Thoracic aorta (tissue), 2 donors: ENCODE measurements at regions not wholly inside any gene's neighbourhood (a gene's known extent, or its start where the extent isn't known, plus 50 kb on each side); places are given as distances from the start of the nearest gene placed in this dataset.

ENCODE experiments used
- ATAC-seq: fragments of 150-250 bp; one replicate; pipeline ENCODE4 v1.8.0; 2017; ENCODE audit warnings: low read depth; ENCODE audit not compliant: insufficient number of reproducible peaks, low FRiP score
- DNase-seq: peaks from one replicate; pipeline ENCODE4 v3.0.0-alpha.2; 2020; ENCODE audit warnings: low spot score
- H3K27ac ChIP-seq, 2 donors: fragments of 200-600 bp; sonication (generic); 1 replicate in 1 of 2; 2 replicates in 1 of 2; pipeline ENCODE4 v1.5.1; 2016; ENCODE audit warnings: mild to moderate bottlenecking in 2 of 2, moderate library complexity in 2 of 2
- H3K27me3 ChIP-seq: fragments of 200-600 bp; sonication (generic); replicated peaks from 2 replicates; pipeline ENCODE4 v1.6.0; 2016; ENCODE audit warnings: mild to moderate bottlenecking; ENCODE audit not compliant: insufficient read depth
- H3K36me3 ChIP-seq: fragments of 200-600 bp; sonication (generic); one replicate; pipeline ENCODE4 v1.5.1; 2016
- H3K4me1 ChIP-seq, 2 donors: fragments of 200-600 bp; sonication (generic); 1 replicate in 1 of 2; 2 replicates in 1 of 2; pipeline versions ENCODE4 v1.5.1 to v1.6.0; 2016; ENCODE audit warnings: low read depth in 2 of 2, mild to moderate bottlenecking in 1 of 2; ENCODE audit not compliant: control insufficient read depth in 1 of 2
- H3K4me3 ChIP-seq: fragments of 200-600 bp; sonication (generic); 2 replicates; pipeline ENCODE4 v1.5.1; 2016; ENCODE audit warnings: mild to moderate bottlenecking
- H3K9me3 ChIP-seq: fragments of 200-600 bp; sonication (generic); 2 replicates; pipeline ENCODE4 v1.5.1; 2016
- CTCF ChIP-seq: fragments of 200-600 bp; sonication (generic); IDR thresholded peaks from one replicate; pipeline ENCODE4 v1.5.1; 2019; ENCODE audit warnings: antibody characterized with exemption

- ATAC-seq = no peak
- no peak for DNase-seq
- TF ChIP-seq CTCF = no peak
- no peaks in the 10 kb centered on the region for H3K4me1 ChIP-seq
- H3K9me3 ChIP-seq = no peaks in the 10 kb centered on the region
- no peak overlapping the region for H3K27ac ChIP-seq
- no peak overlapping the region for H3K4me3 ChIP-seq
- H3K36me3 ChIP-seq = no peaks in the 10 kb centered on the region
- no peaks in the 10 kb centered on the region for H3K27me3 ChIP-seq
Observed at GRCh38 chr12:124148481-124149273, 146.2 kb upstream of the RFLNA start.

DNA sequence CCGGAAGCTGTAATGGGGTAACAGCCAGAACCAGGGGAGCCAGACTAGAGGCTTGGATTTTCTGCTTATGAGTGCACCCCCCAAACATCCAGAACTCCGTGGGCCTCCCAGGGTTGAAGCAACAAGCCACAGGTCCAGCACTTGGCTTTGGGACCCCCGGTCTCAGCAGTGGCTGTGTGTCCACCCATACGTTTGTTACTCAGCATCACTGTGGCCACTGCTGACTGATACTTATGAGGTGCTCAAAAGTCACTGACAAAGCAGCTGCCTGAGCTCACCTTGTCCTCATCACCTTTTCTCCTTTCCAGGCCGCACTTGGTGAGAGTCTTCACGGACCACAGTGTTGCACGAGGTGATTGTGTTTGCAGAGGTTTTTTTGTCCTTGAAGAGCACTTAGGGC lies 145.6 kb upstream of the RFLNA start:
- DNase-seq (no peak), ATAC-seq (no peak)
- no peak for TF ChIP-seq CTCF
- Histone ChIP-seq H3K27me3 (no peaks in the 10 kb centered on the region), H3K4me3 (no peak overlapping the region), H3K36me3 (no peaks in the 10 kb centered on the region), H3K9me3 (no peaks in the 10 kb centered on the region), H3K27ac (no peak overlapping the region), H3K4me1 (no peaks in the 10 kb centered on the region)

DNA sequence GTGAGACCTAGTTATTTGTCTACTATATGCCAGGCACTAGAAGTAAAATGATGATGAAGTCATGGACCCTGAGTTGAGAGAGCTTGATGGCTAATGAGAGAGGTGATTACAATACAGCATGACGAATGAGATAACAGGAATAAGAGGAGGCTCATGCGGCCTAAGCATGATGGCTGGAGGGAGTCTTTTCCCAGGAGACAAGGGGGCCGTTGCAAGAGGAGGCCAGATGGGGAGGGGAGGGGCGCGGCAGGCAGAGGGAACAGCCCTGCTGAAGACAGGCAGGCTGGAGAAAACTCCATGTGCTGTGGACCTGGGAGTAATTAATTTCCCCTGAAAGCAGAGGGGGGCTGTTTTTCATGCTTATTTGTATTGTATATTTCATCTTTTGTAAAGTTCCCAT lies 144.7 kb upstream of the RFLNA start:
- no peak for DNase-seq
- no peak for ATAC-seq
- TF ChIP-seq CTCF = no peak

DNA sequence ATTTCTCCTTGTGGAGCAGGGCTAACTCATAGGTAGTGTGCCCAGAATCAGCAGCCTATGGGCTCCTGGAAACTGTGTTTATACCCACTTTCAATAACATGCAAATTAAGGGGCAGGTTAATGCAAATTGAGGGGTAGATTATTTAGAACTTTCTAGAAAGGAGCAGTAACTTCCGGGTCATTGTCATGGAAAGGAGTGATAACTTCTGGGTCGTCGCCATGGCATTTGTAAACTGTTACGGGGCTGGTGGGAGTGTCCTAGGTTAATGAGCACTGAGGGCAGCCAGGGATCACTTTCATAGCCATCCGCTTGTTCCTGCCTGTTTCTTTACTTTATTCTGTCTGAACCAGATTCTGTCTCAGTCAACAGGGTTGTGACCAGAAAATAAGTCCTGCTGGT lies 143.3 kb upstream of the RFLNA start:
- H3K9me3 ChIP-seq = no peaks in the 10 kb centered on the region
- ATAC-seq = no peak
- H3K4me3 ChIP-seq = no peak overlapping the region
- H3K27me3 ChIP-seq = no peaks in the 10 kb centered on the region
- no peak for TF ChIP-seq CTCF
- H3K36me3 ChIP-seq = no peaks in the 10 kb centered on the region
- no peaks in the 10 kb centered on the region for H3K4me1 ChIP-seq
- DNase-seq = no peak
- no peak overlapping the region for H3K27ac ChIP-seq

More for the DNA sequence above, 144.7 kb upstream of the RFLNA start:
- Histone ChIP-seq H3K4me3 (no peak overlapping the region), H3K9me3 (no peaks in the 10 kb centered on the region), H3K36me3 (no peaks in the 10 kb centered on the region), H3K27ac (no peak overlapping the region), H3K4me1 (no peaks in the 10 kb centered on the region), H3K27me3 (no peaks in the 10 kb centered on the region)

GRCh38 chr12:124152731-124153130 lies 142.2 kb upstream of the RFLNA start:
- H3K9me3 ChIP-seq = no peaks in the 10 kb centered on the region
- no peak for ATAC-seq
- H3K27me3 ChIP-seq = no peaks in the 10 kb centered on the region
- no peaks in the 10 kb centered on the region for H3K36me3 ChIP-seq
- no peak for DNase-seq
- no peak overlapping the region for H3K27ac ChIP-seq
- TF ChIP-seq CTCF = no peak
- no peak overlapping the region for H3K4me3 ChIP-seq
- H3K4me1 ChIP-seq = no peaks in the 10 kb centered on the region
